Lung (tissue), 11 donors: ENCODE measurements at regions not wholly inside any gene's neighbourhood (a gene's known extent, or its start where the extent isn't known, plus 50 kb on each side); places are given as distances from the start of the nearest gene placed in this dataset.

Source experiments
- ATAC-seq: fragments of 200-7000 bp; cut with Tn5 transposase; one replicate; pipeline ENCODE4 v1.9.1; 2020; ENCODE audit warnings: moderate number of reproducible peaks; ENCODE audit not compliant: insufficient read depth, low FRiP score
- DNase-seq, 3 donors: peaks; one replicate each; pipeline ENCODE4 v3.0.0-alpha.2; 2013 to 2017
- H3K27ac ChIP-seq, 2 donors: one replicate each; pipeline ENCODE4 v1.5.1; 2013; ENCODE audit warnings: mild to moderate bottlenecking in 2 of 2, moderate library complexity in 2 of 2, control low read depth in 1 of 2, inconsistent platforms in 1 of 2, low read depth in 1 of 2, low read length in 1 of 2
- H3K27me3 ChIP-seq, 3 donors: one replicate each; pipeline ENCODE4 v1.5.1; 2013; ENCODE audit warnings: low read length in 2 of 3; ENCODE audit not compliant: control insufficient read depth in 3 of 3, insufficient read depth in 3 of 3
- H3K36me3 ChIP-seq, 4 donors: one replicate each; pipeline ENCODE4 v1.5.1; 2013; ENCODE audit warnings: low read length in 4 of 4, mild to moderate bottlenecking in 1 of 4, moderate library complexity in 1 of 4; ENCODE audit not compliant: control insufficient read depth in 4 of 4, insufficient read depth in 4 of 4
- H3K4me1 ChIP-seq, 5 donors: one replicate each; pipeline ENCODE4 v1.5.1; 2013; ENCODE audit warnings: low read length in 5 of 5, mild to moderate bottlenecking in 2 of 5, moderate library complexity in 1 of 5; ENCODE audit not compliant: control insufficient read depth in 5 of 5, insufficient read depth in 5 of 5
- H3K4me3 ChIP-seq: one replicate; pipeline ENCODE4 v1.5.1; 2013; ENCODE audit warnings: mild to moderate bottlenecking, control low read depth, moderate library complexity
- H3K9ac ChIP-seq, 2 donors: one replicate each; pipeline ENCODE4 v1.5.1; 2013; ENCODE audit warnings: low read length in 2 of 2, control low read depth in 1 of 2; ENCODE audit not compliant: insufficient read depth in 1 of 2
- H3K9me3 ChIP-seq, 4 donors: one replicate each; pipeline ENCODE4 v1.5.1; 2013; ENCODE audit warnings: low read length in 3 of 4, mild to moderate bottlenecking in 1 of 4, moderate library complexity in 1 of 4; ENCODE audit not compliant: control insufficient read depth in 4 of 4, insufficient read depth in 3 of 4
- WGBS, 2 donors: extraction: QIAGEN DNeasy Blood & Tissue Kit; methylation state at CpG; one replicate each; pipeline ENCODE4 v1.1.7; 2013; 5-methylcytosine and 5-hydroxymethylcytosine counted together
- TF ChIP-seq, protein P1 (sequence below): IDR thresholded peaks from 2 replicates; pipeline ENCODE4 v1.5.1; 2012; ENCODE audit warnings: mild to moderate bottlenecking; ENCODE audit errors: control extremely low read depth, extremely low read depth
- donor health status: control.
- donor health status: control.
- donor health status: Bipolar disorder and iron deficiency.
- donor health status: healthy.
- donor health status: DM: yes; HTN: yes; CAD: no.

DNA sequence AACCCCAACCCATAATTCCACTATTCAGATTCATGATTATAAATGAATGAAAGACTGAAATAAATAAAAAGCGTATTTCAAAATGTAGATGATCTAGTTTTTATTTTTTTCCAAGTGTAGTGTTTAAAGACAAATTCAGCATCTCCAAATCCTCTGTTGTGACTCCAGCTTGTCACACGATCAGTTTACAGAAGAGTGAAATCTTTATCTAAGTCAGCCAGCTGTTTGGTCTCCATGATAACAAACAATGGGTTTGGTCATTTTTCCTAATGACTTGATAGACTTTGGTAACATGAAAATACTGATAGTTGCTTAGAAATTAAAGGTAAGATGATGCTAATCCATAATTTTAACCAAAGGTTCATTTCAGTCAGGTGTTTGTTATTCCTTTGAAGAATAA is 114.5 kb upstream of the RASSF8 start:
- Histone ChIP-seq H3K4me1 (peaks cover 0 to 3% (median 0%) of the 10 kb centered on the region in 5 donors), H3K9me3 (peaks cover 0 to 2% (median 0%) of the 10 kb centered on the region in 4 donors), H3K4me3 (no peak overlapping the region), H3K36me3 (no peaks in the 10 kb centered on the region), H3K27me3 (no peaks in the 10 kb centered on the region), H3K9ac (no peak overlapping the region), H3K27ac (no peak overlapping the region)
- ATAC-seq (no peak), DNase-seq (peak in 2 of 3 donors; percentile 13 to 29)
- WGBS, 2 donors, result 27 to 44% methylated on average over 2 of the region's 2 CpGs
- TF ChIP-seq, protein P1, sequence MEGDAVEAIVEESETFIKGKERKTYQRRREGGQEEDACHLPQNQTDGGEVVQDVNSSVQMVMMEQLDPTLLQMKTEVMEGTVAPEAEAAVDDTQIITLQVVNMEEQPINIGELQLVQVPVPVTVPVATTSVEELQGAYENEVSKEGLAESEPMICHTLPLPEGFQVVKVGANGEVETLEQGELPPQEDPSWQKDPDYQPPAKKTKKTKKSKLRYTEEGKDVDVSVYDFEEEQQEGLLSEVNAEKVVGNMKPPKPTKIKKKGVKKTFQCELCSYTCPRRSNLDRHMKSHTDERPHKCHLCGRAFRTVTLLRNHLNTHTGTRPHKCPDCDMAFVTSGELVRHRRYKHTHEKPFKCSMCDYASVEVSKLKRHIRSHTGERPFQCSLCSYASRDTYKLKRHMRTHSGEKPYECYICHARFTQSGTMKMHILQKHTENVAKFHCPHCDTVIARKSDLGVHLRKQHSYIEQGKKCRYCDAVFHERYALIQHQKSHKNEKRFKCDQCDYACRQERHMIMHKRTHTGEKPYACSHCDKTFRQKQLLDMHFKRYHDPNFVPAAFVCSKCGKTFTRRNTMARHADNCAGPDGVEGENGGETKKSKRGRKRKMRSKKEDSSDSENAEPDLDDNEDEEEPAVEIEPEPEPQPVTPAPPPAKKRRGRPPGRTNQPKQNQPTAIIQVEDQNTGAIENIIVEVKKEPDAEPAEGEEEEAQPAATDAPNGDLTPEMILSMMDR, result no peak

DNA sequence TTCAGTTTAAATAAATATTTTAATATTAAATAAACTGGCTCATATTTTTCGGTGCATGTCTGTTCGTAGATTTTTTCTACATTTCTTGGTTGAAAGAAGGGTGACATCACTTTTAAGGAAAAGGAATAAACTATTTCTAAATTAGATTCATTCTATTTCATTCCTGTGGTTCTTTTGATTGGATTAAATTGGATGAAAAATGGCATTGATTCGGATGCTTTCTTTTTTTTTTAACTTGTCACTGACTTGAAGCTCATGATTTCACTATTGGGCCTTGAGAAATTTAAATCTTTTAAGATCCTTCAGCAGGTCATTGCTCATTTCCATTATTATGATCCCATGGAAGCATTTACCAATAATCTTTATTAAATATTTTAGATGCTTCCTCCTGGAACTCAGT is 113.1 kb upstream of the RASSF8 start:
- no peak overlapping the region for H3K9ac ChIP-seq
- WGBS, 2 donors, result 74 to 82% methylated on average over 3 of the region's 3 CpGs
- ATAC-seq, result no peak
- peaks cover 0 to 2% (median 0%) of the 10 kb centered on the region in 4 donors for H3K9me3 ChIP-seq
- no peak overlapping the region for H3K4me3 ChIP-seq
- TF ChIP-seq, protein P1, result no peak
- H3K27ac ChIP-seq, result no peak overlapping the region
- DNase-seq, result no peak
- H3K4me1 ChIP-seq, result peaks cover 0 to 3% (median 0%) of the 10 kb centered on the region in 5 donors
- no peaks in the 10 kb centered on the region for H3K27me3 ChIP-seq
- H3K36me3 ChIP-seq, result no peaks in the 10 kb centered on the region

DNA sequence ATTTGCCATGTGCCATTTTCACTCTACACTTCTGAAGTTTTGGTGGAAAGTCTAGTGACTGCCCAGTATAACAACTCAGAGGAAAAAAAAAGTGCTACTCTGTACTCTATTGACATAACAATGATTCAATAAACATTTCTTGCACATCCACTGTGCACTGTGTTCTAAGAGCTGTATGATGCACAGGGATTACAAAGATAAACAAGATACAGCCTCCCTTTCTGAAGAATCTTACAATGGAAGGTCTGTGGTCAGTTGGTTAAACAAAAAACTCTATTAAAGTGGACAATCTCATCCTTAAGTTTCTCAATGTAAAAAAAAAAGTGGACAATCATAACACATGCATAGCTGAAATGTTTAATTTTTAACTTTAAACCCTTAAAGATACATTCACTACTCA is 105.7 kb upstream of the RASSF8 start:
- Histone ChIP-seq H3K36me3 (no peaks in the 10 kb centered on the region), H3K4me1 (no peaks in the 10 kb centered on the region), H3K4me3 (no peak overlapping the region), H3K9ac (no peak overlapping the region), H3K9me3 (no peaks in the 10 kb centered on the region), H3K27me3 (no peaks in the 10 kb centered on the region), H3K27ac (no peak overlapping the region)
- no peak for ATAC-seq
- peak in 2 of 3 donors; percentile 6 for DNase-seq
- TF ChIP-seq, protein P1, result no peak
